ENCODE measurements at regions not wholly inside any gene's neighbourhood (a gene's known extent, or its start where the extent isn't known, plus 50 kb on each side); places are given as distances from the start of the nearest gene placed in this dataset.

DNA sequence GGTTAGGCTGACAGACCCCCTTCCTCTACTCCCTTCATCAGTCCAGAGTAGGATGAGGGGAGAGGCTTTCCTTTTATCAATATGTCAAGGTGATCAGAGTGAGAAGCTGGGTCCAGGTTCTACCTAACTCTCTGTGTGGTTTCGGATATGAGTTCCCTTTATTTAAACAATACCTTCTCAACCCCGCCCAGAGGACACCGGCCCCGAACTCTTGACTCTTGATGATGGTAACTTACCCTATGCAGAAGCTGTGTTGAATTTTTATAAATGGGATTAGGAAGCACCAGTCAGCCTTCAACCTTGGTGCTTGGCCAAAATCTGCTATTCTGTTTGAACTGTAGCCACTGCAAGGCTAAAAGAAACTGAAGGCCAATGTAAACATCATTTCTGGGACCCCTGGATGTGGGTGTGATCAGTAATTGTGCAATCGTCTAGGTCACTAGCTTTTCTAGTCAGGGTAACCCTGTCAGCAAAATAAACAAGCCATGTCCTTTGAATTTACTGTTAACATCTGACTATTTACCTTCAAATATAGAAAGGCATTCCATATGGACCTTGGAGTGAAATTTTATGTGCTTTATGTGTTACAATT is 398.3 kb downstream of the SEC16B start:
- no peak for TF ChIP-seq POLR2A (IDR thresholded peaks at IDR 0.05)
- TF ChIP-seq, protein P1, sequence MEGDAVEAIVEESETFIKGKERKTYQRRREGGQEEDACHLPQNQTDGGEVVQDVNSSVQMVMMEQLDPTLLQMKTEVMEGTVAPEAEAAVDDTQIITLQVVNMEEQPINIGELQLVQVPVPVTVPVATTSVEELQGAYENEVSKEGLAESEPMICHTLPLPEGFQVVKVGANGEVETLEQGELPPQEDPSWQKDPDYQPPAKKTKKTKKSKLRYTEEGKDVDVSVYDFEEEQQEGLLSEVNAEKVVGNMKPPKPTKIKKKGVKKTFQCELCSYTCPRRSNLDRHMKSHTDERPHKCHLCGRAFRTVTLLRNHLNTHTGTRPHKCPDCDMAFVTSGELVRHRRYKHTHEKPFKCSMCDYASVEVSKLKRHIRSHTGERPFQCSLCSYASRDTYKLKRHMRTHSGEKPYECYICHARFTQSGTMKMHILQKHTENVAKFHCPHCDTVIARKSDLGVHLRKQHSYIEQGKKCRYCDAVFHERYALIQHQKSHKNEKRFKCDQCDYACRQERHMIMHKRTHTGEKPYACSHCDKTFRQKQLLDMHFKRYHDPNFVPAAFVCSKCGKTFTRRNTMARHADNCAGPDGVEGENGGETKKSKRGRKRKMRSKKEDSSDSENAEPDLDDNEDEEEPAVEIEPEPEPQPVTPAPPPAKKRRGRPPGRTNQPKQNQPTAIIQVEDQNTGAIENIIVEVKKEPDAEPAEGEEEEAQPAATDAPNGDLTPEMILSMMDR (IDR thresholded peaks at IDR 0.05) = no peak

All from adrenal gland (tissue), 5 donors.